Fibroblast of gingiva (primary cell): ENCODE measurements at regions not wholly inside any gene's neighbourhood (a gene's known extent, or its start where the extent isn't known, plus 50 kb on each side); places are given as distances from the start of the nearest gene placed in this dataset.

ENCODE experiments used
- DNase-seq: peaks from one replicate; pipeline ENCODE4 v3.0.0-alpha.2; 2011; ENCODE audit warnings: low read depth

- DNase-seq, result no peak
Observed at GRCh38 chr1:38718031-38718430, 141.5 kb downstream of the RRAGC start.

GRCh38 chr1:38716229-38716628 is 143.3 kb downstream of the RRAGC start:
- no peak for DNase-seq

- DNase-seq, result no peak
Observed at GRCh38 chr1:38715415-38715814, 144.2 kb downstream of the RRAGC start.

GRCh38 chr1:38712046-38712445 is 147.5 kb downstream of the RRAGC start:
- no peak for DNase-seq

- no peak for DNase-seq
Observed at GRCh38 chr1:38708701-38709258, 150.8 kb downstream of the RRAGC start.

GRCh38 chr1:38701088-38701487 is 158.5 kb downstream of the RRAGC start:
- no peak for DNase-seq

GRCh38 chr1:38700077-38700470 is 159.5 kb downstream of the RRAGC start:
- no peak for DNase-seq

GRCh38 chr1:38699330-38700076 is 160.1 kb downstream of the RRAGC start:
- no peak for DNase-seq

- no peak for DNase-seq
Observed at GRCh38 chr1:38697387-38697786, 162.2 kb downstream of the RRAGC start.

GRCh38 chr1:38696371-38696770 is 163.2 kb downstream of the RRAGC start:
- DNase-seq, result no peak

- no peak for DNase-seq
Observed at GRCh38 chr1:38693759-38694158, 165.8 kb downstream of the RRAGC start.

- no peak for DNase-seq
Observed at GRCh38 chr1:38693031-38693430, 166.5 kb downstream of the RRAGC start.

GRCh38 chr1:38690790-38691449 is 168.7 kb downstream of the RRAGC start:
- no peak for DNase-seq

- no peak for DNase-seq
Observed at GRCh38 chr1:38686927-38687255, 172.7 kb downstream of the RRAGC start.

GRCh38 chr1:38686167-38686926 is 173.2 kb downstream of the RRAGC start:
- DNase-seq, result no peak

GRCh38 chr1:38685388-38685787 is 174.2 kb downstream of the RRAGC start:
- no peak for DNase-seq

- DNase-seq, result no peak
Observed at GRCh38 chr1:38680801-38681510, 178.6 kb downstream of the RRAGC start.

- no peak for DNase-seq
Observed at GRCh38 chr1:38677756-38678155, 181.8 kb downstream of the RRAGC start.

- DNase-seq, result no peak
Observed at GRCh38 chr1:38677311-38677710, 182.3 kb downstream of the RRAGC start.

- DNase-seq, result no peak
Observed at GRCh38 chr1:38672692-38673091, 186.9 kb downstream of the RRAGC start.

- no peak for DNase-seq
Observed at GRCh38 chr1:38671221-38671620, 188.4 kb downstream of the RRAGC start.

- no peak for DNase-seq
Observed at GRCh38 chr1:38670544-38671122, 188.9 kb downstream of the RRAGC start.
